ENCODE measurements at regions not wholly inside any gene's neighbourhood (a gene's known extent, or its start where the extent isn't known, plus 50 kb on each side); places are given as distances from the start of the nearest gene placed in this dataset.

GRCh38 chr3:181614878-181615277, 96.8 kb upstream of the SOX2 start:
- H3K27ac ChIP-seq = no peak overlapping the region
- no peak for TF ChIP-seq CTCF (IDR thresholded peaks at IDR 0.05; ENCODE audit: low read depth, low read length, missing control alignments)
- in situ Hi-C loops (cut with HindIII; ENCODE audit: low pct_ligation_motif_present, low sequenced_read_pairs) = no loop called here
- no peaks in the 10 kb centered on the region for H3K27me3 ChIP-seq (replicated peaks)
- DNase-seq = no peak
- no peak overlapping the region for H3K4me3 ChIP-seq (ENCODE audit: low read depth, low read length)
- H3K36me3 ChIP-seq (replicated peaks) = no peaks in the 10 kb centered on the region

- no peak for TF ChIP-seq CTCF (IDR thresholded peaks at IDR 0.05; ENCODE audit: low read depth, low read length, missing control alignments)
- in situ Hi-C loops (cut with HindIII; ENCODE audit: low pct_ligation_motif_present, low sequenced_read_pairs) = no loop called here
- Histone ChIP-seq H3K4me3 (ENCODE audit: low read depth, low read length) (no peak overlapping the region), H3K36me3 (replicated peaks) (no peaks in the 10 kb centered on the region), H3K27me3 (replicated peaks) (no peaks in the 10 kb centered on the region), H3K27ac (no peak overlapping the region)
- no peak for DNase-seq
Measured at GRCh38 chr3:181613813-181614212, 97.9 kb upstream of the SOX2 start.

- Histone ChIP-seq H3K36me3 (replicated peaks) (no peaks in the 10 kb centered on the region), H3K4me3 (ENCODE audit: low read depth, low read length) (no peak overlapping the region), H3K27me3 (replicated peaks) (no peaks in the 10 kb centered on the region), H3K27ac (no peak overlapping the region)
- DNase-seq = no peak
- no peak for TF ChIP-seq CTCF (IDR thresholded peaks at IDR 0.05; ENCODE audit: low read depth, low read length, missing control alignments)
- in situ Hi-C loops (cut with HindIII; ENCODE audit: low pct_ligation_motif_present, low sequenced_read_pairs) = no loop called here
Measured at GRCh38 chr3:181613191-181613590, 98.5 kb upstream of the SOX2 start.

- Histone ChIP-seq H3K36me3 (replicated peaks) (no peaks in the 10 kb centered on the region), H3K27me3 (replicated peaks) (no peaks in the 10 kb centered on the region), H3K4me3 (ENCODE audit: low read depth, low read length) (no peak overlapping the region), H3K27ac (no peak overlapping the region)
- TF ChIP-seq CTCF (IDR thresholded peaks at IDR 0.05; ENCODE audit: low read depth, low read length, missing control alignments) = no peak
- in situ Hi-C loops (cut with HindIII; ENCODE audit: low pct_ligation_motif_present, low sequenced_read_pairs) = no loop called here
- DNase-seq = no peak
Measured at GRCh38 chr3:181610973-181611265, 100.8 kb upstream of the SOX2 start.

GRCh38 chr3:181610083-181610972, 101.4 kb upstream of the SOX2 start:
- DNase-seq = no peak
- Histone ChIP-seq H3K27ac (no peak overlapping the region), H3K36me3 (replicated peaks) (no peaks in the 10 kb centered on the region), H3K4me3 (ENCODE audit: low read depth, low read length) (no peak overlapping the region), H3K27me3 (replicated peaks) (no peaks in the 10 kb centered on the region)
- in situ Hi-C loops (cut with HindIII; ENCODE audit: low pct_ligation_motif_present, low sequenced_read_pairs) = no loop called here
- TF ChIP-seq CTCF (IDR thresholded peaks at IDR 0.05; ENCODE audit: low read depth, low read length, missing control alignments) = no peak
